Neural progenitor cell (in vitro differentiated cells): ENCODE measurements at regions not wholly inside any gene's neighbourhood (a gene's known extent, or its start where the extent isn't known, plus 50 kb on each side); places are given as distances from the start of the nearest gene placed in this dataset. TPM values are rescaled to one million over a fixed set of nuclear protein-coding genes. Genes with fewer than 3 reads are reported as not detected.
A peak's percentile ranks its signal among the peaks of the same experiment; 100 is the strongest.

Experiments
- DNase-seq: peaks from one replicate; pipeline ENCODE4 v3.0.0-alpha.2; 2016; ENCODE audit warnings: low spot score
- H2AFZ ChIP-seq: fragments of 200-600 bp; sonication (generic); replicated peaks from 2 replicates; pipeline ENCODE4 v1.6.1; 2016; ENCODE audit warnings: antibody characterized with exemption
- H3F3A ChIP-seq: fragments of 200-600 bp; sonication (generic); 2 replicates; pipeline ENCODE4 v1.6.1; 2016; ENCODE audit warnings: antibody characterized with exemption, low read depth
- H3K27ac ChIP-seq: fragments of 200-600 bp; sonication (generic); 2 replicates; pipeline ENCODE4 v1.5.1; 2016; ENCODE audit warnings: mild to moderate bottlenecking
- H3K27me3 ChIP-seq: fragments of 200-600 bp; sonication (generic); 2 replicates; pipeline ENCODE4 v1.6.1; 2016; ENCODE audit warnings: mild to moderate bottlenecking, moderate library complexity
- H3K36me3 ChIP-seq: fragments of 200-600 bp; sonication (generic); 2 replicates; pipeline ENCODE4 v1.5.1; 2016
- H3K4me1 ChIP-seq: fragments of 200-600 bp; sonication (generic); 2 replicates; pipeline ENCODE4 v1.6.1; 2016; ENCODE audit warnings: mixed run types
- H3K4me2 ChIP-seq: fragments of 200-600 bp; sonication (generic); 2 replicates; pipeline ENCODE4 v1.6.1; 2016
- H3K4me3 ChIP-seq: fragments of 200-600 bp; sonication (generic); 2 replicates; pipeline ENCODE4 v1.5.1; 2016
- H3K79me2 ChIP-seq: fragments of 200-600 bp; sonication (generic); 2 replicates; pipeline ENCODE4 v1.6.1; 2016; ENCODE audit warnings: low read depth
- H3K9ac ChIP-seq: fragments of 200-600 bp; sonication (generic); 2 replicates; pipeline ENCODE4 v1.6.1; 2016
- H3K9me3 ChIP-seq: fragments of 200-600 bp; sonication (generic); 2 replicates; pipeline ENCODE4 v1.5.1; 2016; ENCODE audit warnings: low read depth
- H4K20me1 ChIP-seq: fragments of 200-600 bp; sonication (generic); 2 replicates; pipeline ENCODE4 v1.6.1; 2016; ENCODE audit warnings: low read depth
- H3K27ac Mint-ChIP-seq: 3 replicates; pipeline ENCODE4 v1.8.0; 2021; ENCODE audit warnings: mixed read lengths
- H3K27me3 Mint-ChIP-seq: 2 replicates; pipeline ENCODE4 v1.8.0; 2022; ENCODE audit warnings: low read depth, mild to moderate bottlenecking, inconsistent platforms, moderate library complexity, mixed read lengths; ENCODE audit not compliant: insufficient read depth
- H3K36me3 Mint-ChIP-seq: 3 replicates; pipeline ENCODE4 v1.8.0; 2021; ENCODE audit warnings: mixed read lengths
- H3K4me1 Mint-ChIP-seq: 3 replicates; pipeline ENCODE4 v1.8.0; 2021; ENCODE audit warnings: mixed read lengths
- H3K4me3 Mint-ChIP-seq: 3 replicates; pipeline ENCODE4 v1.8.0; 2021; ENCODE audit warnings: mild to moderate bottlenecking, moderate library complexity, mixed read lengths
- H3K9me3 Mint-ChIP-seq: 3 replicates; pipeline ENCODE4 v1.8.0; 2020; ENCODE audit warnings: mixed read lengths
- EZH2 ChIP-seq: fragments of 200-600 bp; sonication (generic); IDR thresholded peaks from 2 replicates; pipeline ENCODE4 v1.6.1; 2017; ENCODE audit warnings: antibody characterized with exemption, mild to moderate bottlenecking, moderate library complexity
- EZH2phosphoT487 ChIP-seq: fragments of 200-600 bp; sonication (generic); IDR thresholded peaks from 2 replicates; pipeline ENCODE4 v1.6.1; 2017; ENCODE audit warnings: antibody characterized with exemption
- small RNA-seq: library from RNA; depleted of rRNA; stranded (forward); fragments of <200 nt; gene quantifications from one replicate; pipeline ENCODE3, GENCODE V24; 2015
- TF ChIP-seq, protein P1 (sequence below): fragments of 200-600 bp; sonication (generic); IDR thresholded peaks from 2 replicates; pipeline ENCODE4 v1.5.1; 2017; ENCODE audit warnings: antibody characterized with exemption, mild to moderate bottlenecking

- Histone ChIP-seq H3K4me1 (no peaks in the 10 kb centered on the region), H3F3A (peaks cover 5% of the 10 kb centered on the region), H3K9ac (no peak overlapping the region), H3K27ac (no peak overlapping the region), H3K36me3 (no peaks in the 10 kb centered on the region), H2AFZ (no peak overlapping the region), H3K27me3 (peaks cover 24% of the 10 kb centered on the region), H3K9me3 (no peaks in the 10 kb centered on the region), H3K4me3 (no peak overlapping the region), H3K4me2 (no peak overlapping the region), H3K79me2 (no peaks in the 10 kb centered on the region), H4K20me1 (no peaks in the 10 kb centered on the region)
- peaks cover 35% of the 10 kb centered on the region for H3K27me3 Mint-ChIP-seq
- peaks cover 3% of the 10 kb centered on the region for H3K4me1 Mint-ChIP-seq
- no peak overlapping the region for H3K27ac Mint-ChIP-seq
- TF ChIP-seq EZH2phosphoT487 (no peak), EZH2 (no peak)
- DNase-seq: no peak
- no peak overlapping the region for H3K4me3 Mint-ChIP-seq
- no peaks in the 10 kb centered on the region for H3K36me3 Mint-ChIP-seq
- peaks cover 10% of the 10 kb centered on the region for H3K9me3 Mint-ChIP-seq
These were observed 52.5 kb upstream of the GTF3A start for GRCh38 chr13:27371932-27372331.

GRCh38 chr13:27372896-27373295 lies 51.5 kb upstream of the GTF3A start:
- H3K27ac ChIP-seq: no peak overlapping the region
- no peaks in the 10 kb centered on the region for H3K36me3 ChIP-seq
- H3F3A ChIP-seq: peaks cover 5% of the 10 kb centered on the region
- no peaks in the 10 kb centered on the region for H3K79me2 ChIP-seq
- H3K9me3 Mint-ChIP-seq: peaks cover 10% of the 10 kb centered on the region
- H3K27me3 ChIP-seq: peaks cover 24% of the 10 kb centered on the region
- no peak overlapping the region for H3K9ac ChIP-seq
- TF ChIP-seq EZH2phosphoT487: no peak
- no peak for TF ChIP-seq EZH2
- TF ChIP-seq, protein P1, sequence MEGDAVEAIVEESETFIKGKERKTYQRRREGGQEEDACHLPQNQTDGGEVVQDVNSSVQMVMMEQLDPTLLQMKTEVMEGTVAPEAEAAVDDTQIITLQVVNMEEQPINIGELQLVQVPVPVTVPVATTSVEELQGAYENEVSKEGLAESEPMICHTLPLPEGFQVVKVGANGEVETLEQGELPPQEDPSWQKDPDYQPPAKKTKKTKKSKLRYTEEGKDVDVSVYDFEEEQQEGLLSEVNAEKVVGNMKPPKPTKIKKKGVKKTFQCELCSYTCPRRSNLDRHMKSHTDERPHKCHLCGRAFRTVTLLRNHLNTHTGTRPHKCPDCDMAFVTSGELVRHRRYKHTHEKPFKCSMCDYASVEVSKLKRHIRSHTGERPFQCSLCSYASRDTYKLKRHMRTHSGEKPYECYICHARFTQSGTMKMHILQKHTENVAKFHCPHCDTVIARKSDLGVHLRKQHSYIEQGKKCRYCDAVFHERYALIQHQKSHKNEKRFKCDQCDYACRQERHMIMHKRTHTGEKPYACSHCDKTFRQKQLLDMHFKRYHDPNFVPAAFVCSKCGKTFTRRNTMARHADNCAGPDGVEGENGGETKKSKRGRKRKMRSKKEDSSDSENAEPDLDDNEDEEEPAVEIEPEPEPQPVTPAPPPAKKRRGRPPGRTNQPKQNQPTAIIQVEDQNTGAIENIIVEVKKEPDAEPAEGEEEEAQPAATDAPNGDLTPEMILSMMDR: peak; percentile 20
- peak; percentile 40 for DNase-seq
- H3K27ac Mint-ChIP-seq: no peak overlapping the region
- H3K9me3 ChIP-seq: no peaks in the 10 kb centered on the region
- H3K27me3 Mint-ChIP-seq: peaks cover 35% of the 10 kb centered on the region
- peaks cover 3% of the 10 kb centered on the region for H3K4me1 Mint-ChIP-seq
- no peaks in the 10 kb centered on the region for H3K36me3 Mint-ChIP-seq
- no peak overlapping the region for H3K4me2 ChIP-seq
- no peak overlapping the region for H2AFZ ChIP-seq
- H3K4me1 ChIP-seq: no peaks in the 10 kb centered on the region
- H3K4me3 ChIP-seq: no peak overlapping the region
- H4K20me1 ChIP-seq: no peaks in the 10 kb centered on the region
- no peak overlapping the region for H3K4me3 Mint-ChIP-seq

GRCh38 chr13:27374126-27374613 lies 50.2 kb upstream of the GTF3A start:
- no peak overlapping the region for H2AFZ ChIP-seq
- peaks cover 24% of the 10 kb centered on the region for H3K27me3 ChIP-seq
- H3K9me3 ChIP-seq: no peaks in the 10 kb centered on the region
- no peaks in the 10 kb centered on the region for H3K79me2 ChIP-seq
- H4K20me1 ChIP-seq: no peaks in the 10 kb centered on the region
- DNase-seq: no peak
- H3K27ac Mint-ChIP-seq: no peak overlapping the region
- H3K4me2 ChIP-seq: no peak overlapping the region
- H3K4me1 ChIP-seq: no peaks in the 10 kb centered on the region
- H3K36me3 ChIP-seq: no peaks in the 10 kb centered on the region
- H3F3A ChIP-seq: peaks cover 5% of the 10 kb centered on the region
- H3K36me3 Mint-ChIP-seq: no peaks in the 10 kb centered on the region
- H3K4me1 Mint-ChIP-seq: peaks cover 3% of the 10 kb centered on the region
- no peak for TF ChIP-seq EZH2phosphoT487
- TF ChIP-seq, protein P1: no peak
- TF ChIP-seq EZH2: no peak
- no peak overlapping the region for H3K4me3 Mint-ChIP-seq
- H3K4me3 ChIP-seq: no peak overlapping the region
- no peak overlapping the region for H3K9ac ChIP-seq
- H3K27ac ChIP-seq: no peak overlapping the region
- H3K9me3 Mint-ChIP-seq: peaks cover 10% of the 10 kb centered on the region
- H3K27me3 Mint-ChIP-seq: peaks cover 35% of the 10 kb centered on the region

Small RNAs in the stretch of these regions (small RNA-seq; reads per million reads assigned to genes)
- gene RNU6-70P: not detected
